ENCODE measurements at regions not wholly inside any gene's neighbourhood (a gene's known extent, or its start where the extent isn't known, plus 50 kb on each side); places are given as distances from the start of the nearest gene placed in this dataset.

GRCh38 chr20:60535211-60535610, 577.0 kb downstream of the CDH26 start:
- DNase-seq: no peak

DNA sequence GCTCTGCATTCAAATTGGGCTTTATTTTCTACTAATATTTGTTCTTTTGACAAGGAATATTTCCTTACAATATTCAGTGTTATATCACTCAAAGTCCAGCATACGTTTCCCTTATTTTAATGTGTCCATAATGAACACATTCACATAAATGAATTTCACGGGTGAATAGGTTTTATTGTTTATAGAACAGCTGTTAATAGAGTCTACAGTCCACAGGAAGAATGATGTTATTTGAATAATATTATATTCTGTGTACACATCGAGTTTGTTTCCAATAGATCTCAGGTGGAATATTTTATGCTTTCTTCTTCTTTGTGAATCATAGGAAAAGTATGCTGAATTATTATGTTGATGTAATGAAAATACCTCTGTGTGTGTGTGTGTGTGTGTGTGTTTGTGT, 582.4 kb downstream of the CDH26 start:
- DNase-seq: no peak

DNA sequence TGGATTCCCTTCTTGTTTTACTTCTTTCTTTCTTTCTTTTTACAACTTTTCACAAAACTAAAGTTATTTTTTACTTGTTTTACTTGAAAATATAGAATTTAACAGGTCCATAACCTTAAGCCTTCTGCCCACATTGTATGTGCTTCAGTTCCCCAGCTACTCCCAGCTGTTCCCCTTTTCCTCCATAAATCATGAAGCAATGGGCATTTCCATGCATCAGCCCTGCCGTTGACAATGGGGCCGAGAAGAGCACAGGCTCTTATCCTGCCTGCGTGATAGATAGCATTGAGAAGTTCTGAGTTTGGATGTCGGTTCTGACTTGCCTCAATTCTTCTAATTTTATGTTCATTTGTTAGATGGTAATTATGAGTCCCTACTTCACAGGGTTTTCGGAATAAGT, 583.8 kb downstream of the CDH26 start:
- no peak for DNase-seq

- no peak for DNase-seq
Measured at GRCh38 chr20:60543598-60543997, 585.4 kb downstream of the CDH26 start.

- DNase-seq: no peak
Measured at GRCh38 chr20:60553095-60553494, 594.9 kb downstream of the CDH26 start.

DNA sequence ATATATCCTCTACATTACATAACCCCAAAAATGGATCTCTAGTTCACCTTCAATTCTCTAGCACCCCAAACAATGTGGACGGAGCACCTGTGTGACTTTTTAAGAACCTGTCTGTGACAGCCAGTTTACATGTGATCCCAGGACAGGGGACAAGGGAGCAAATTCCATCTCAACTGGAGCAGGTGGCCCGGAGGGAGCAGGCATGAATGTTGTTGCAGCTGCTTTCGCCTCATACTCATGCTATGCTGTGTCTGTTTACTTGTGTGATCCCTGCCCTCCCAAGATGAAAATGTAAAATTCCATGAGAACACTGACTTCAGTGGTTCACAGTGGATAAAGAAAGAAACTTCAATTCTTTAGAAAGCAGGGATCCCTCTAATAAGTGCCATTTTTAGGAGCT, 600.3 kb downstream of the CDH26 start:
- DNase-seq: no peak

- no peak for DNase-seq
Measured at GRCh38 chr20:60559462-60559861, 601.2 kb downstream of the CDH26 start.

GRCh38 chr20:60561052-60561451, 602.8 kb downstream of the CDH26 start:
- no peak for DNase-seq

GRCh38 chr20:60565083-60565482, 606.9 kb downstream of the CDH26 start:
- DNase-seq: no peak

GRCh38 chr20:60565551-60565950, 607.3 kb downstream of the CDH26 start:
- DNase-seq: no peak

GRCh38 chr20:60569116-60569515, 610.9 kb downstream of the CDH26 start:
- DNase-seq: no peak

GRCh38 chr20:60570481-60571277, 612.5 kb downstream of the CDH26 start:
- no peak for DNase-seq

DNA sequence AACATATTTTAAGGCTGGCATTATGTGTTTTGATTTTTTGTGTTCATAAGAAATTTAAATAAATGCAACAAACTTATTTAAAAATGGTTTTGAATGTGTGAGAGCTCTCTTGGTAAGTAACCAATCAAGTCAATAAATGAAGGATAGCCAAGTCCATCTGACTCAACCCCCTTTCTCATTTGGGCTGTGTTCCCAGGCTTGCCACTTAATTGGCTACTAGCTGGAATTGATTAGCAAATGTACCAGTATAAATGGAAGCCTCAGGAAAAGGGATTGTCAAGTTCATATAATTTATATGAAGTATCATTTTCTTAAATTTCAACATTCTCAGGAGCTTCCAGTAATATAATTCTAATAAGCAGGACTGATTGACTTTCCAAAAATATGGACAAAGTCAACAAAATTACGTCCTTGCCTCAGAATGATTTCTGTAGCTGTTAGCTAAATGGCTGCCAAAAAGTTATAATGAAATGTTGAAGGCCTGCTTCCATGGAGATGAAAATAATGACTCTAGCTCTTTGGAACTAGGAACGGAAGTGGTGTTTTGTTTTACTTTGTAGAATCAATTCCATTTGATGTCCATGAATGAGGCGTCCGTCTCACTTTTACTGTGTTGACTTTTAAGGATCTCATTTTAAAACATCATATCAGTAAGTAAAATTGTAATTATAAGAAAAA, 614.9 kb downstream of the CDH26 start:
- DNase-seq: no peak

GRCh38 chr20:60576236-60576635, 618.0 kb downstream of the CDH26 start:
- no peak for DNase-seq

- no peak for DNase-seq
Measured at GRCh38 chr20:60579941-60580515, 621.8 kb downstream of the CDH26 start.

DNA sequence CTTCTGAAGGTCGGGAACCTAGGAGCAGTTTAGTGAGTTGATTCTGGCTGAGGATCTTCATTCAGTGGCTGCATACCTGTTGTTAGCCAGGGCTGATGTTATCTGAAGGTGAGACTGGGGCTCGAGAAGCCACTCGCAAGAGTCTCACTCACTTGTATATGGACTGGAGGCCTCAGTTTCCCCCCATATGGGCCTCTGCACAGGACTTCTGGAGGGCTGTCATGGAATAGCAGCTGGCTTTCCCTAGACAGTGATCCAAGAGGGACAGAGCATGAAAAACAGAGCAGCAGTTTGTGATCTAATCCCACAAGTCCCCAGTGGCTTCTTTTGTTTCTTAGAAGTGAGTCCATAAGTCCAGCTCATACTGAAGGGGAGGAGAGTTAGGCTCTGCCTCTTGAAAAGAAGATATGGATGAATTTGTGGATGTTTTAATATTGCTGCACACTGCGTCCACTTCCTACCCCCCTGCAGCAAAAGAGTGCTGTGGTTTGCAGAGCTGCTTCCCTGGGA, 623.4 kb downstream of the CDH26 start:
- no peak for DNase-seq

- no peak for DNase-seq
Measured at GRCh38 chr20:60583741-60584140, 625.5 kb downstream of the CDH26 start.

DNA sequence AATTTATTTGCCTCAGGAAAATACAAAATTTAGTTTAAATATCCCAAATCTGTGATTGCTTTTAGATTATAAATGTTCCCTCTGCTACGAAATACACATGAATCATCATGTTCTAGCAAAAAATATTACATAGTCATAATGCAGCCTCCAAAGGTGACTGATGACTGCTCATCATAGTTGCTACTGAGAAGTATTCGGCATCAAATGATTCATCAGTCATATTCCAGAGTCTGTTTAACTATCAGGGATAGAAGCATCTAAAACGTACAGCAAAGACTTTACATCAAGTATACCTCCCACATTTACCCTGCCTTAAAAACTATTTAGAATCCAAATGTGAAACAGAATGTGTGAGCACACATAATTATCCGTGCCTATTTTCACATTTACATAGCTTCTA, 626.0 kb downstream of the CDH26 start:
- DNase-seq: no peak

DNA sequence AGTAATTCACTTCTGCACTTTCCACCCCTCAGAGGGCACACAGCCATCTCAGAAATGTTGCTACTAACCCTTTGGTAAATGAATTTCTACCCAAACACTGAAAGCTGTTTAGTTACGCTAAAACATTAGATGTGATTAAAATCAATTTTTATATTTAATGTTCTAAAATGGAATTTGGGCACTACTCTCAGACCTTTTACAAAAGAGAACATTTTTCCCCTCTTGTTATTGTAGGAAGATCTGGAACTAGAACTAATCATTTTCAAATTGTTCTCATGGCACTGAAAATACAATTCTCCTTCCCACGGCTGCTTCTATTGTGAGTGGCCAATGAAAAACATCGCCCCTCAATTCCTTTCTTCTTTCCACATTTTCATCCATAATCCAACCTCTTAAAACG, 627.4 kb downstream of the CDH26 start:
- DNase-seq: no peak

DNA sequence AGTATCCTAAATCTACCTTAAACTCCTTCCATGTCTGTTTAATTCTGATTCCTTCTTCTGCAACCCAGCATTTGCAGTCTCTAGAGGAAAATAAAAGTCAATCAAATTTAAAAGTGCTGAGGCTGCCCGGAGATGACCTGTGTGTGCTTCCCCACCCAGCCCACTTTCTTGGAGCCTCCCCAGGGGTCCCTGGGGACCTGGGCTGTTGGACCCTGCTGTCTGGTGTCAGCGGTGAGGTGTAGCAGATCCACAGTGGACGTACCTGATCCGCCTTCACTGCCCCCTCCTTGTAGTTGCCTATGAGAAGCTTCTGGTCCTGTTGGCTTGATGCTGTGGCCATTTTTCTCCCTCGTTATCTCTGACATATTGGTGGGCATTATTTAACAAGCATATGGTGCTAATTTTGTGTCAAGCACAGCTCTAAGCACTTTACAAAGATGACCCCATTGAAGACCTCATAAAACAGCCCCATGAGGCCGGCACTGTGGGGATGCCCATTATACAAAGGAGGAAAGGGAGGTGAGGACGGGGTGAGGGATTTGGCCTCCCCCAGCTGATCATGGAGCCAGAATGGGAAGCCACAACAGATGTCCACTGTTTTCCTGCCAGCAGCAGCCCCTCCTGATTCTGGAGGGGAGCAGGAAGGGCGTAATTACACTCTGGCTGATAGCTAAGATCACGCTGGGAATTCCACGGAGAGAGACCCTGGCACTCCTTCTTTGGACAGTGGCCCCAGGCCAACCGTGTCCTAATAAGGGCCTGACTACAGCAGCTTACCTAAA, 628.2 kb downstream of the CDH26 start:
- DNase-seq: no peak

DNA sequence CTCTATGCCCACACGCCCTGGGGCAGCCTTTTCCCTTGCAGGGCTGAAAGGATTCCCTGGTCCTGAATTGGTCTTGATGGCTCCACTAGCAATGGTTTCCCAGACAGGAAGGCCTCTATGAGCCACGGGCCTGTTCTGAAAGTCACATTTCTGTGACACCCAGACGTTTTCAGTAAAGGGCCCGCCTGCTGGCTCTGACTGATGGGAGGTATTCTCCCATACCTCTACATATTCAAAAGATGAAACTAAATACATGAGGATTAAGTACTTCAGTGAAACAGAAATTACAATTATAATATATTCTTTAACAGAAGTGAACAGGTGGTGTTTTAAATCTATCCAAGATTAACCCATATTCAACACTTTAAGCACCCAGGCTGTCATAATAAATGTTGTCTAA, 629.8 kb downstream of the CDH26 start:
- no peak for DNase-seq

DNA sequence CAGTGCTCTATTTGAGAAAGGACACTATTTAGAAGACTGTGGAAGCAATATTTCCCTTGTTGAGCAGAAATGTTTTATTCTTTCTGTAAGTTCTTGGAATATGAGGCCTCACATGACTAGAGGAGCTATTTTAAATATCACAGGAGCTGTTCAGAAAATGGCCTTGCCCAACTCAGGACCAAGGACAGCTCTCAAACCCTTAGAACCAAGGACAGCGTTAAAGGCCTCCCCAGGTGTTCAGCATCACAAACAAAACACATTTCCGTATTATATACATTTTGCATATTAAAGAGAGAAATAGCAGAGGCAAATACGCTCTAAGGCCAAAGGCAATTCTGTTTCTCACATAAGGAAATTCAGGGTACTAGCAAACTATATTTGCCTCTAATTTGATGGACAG, 631.4 kb downstream of the CDH26 start:
- no peak for DNase-seq

- no peak for DNase-seq
Measured at GRCh38 chr20:60591172-60591799, 633.1 kb downstream of the CDH26 start.

Measured in CD4-positive, alpha-beta T cell treated with Interleukin-17A for 4 hours (primary cell).